ENCODE measurements at regions not wholly inside any gene's neighbourhood (a gene's known extent, or its start where the extent isn't known, plus 50 kb on each side); places are given as distances from the start of the nearest gene placed in this dataset.

DNA sequence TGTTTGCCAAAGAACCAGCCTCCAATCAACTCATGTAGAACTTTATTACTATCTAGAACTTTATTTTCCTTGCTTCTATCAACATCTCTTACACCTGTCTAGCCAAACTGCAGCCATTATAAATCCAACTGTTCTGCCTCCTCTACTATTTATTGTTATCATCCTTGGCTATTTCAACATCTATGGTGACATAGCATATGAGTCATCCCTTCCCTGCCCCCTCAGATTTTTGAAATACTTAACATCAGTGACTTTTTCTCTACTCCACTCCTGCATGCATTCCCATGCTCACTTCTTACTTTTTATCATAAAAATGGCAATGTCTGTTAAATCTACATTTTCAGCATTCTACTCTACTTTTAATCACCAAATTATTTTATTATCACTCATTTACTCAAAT is 544.9 kb upstream of the NEGR1 start:
- Mint-ChIP-seq H3K27me3 (ENCODE audit: low read depth) (no peaks in the 10 kb centered on the region), H3K4me3 (no peak overlapping the region), H3K9me3 (peaks cover 16% of the 10 kb centered on the region), H3K36me3 (ENCODE audit: low read depth) (no peaks in the 10 kb centered on the region), H3K4me1 (ENCODE audit: low read depth) (no peaks in the 10 kb centered on the region), H3K27ac (no peak overlapping the region)
- intact Hi-C loops (cut with micrococcal nuclease), result no loop called here
- CTCF ChIA-PET, result no interaction called here
- DNase-seq, result no peak

DNA sequence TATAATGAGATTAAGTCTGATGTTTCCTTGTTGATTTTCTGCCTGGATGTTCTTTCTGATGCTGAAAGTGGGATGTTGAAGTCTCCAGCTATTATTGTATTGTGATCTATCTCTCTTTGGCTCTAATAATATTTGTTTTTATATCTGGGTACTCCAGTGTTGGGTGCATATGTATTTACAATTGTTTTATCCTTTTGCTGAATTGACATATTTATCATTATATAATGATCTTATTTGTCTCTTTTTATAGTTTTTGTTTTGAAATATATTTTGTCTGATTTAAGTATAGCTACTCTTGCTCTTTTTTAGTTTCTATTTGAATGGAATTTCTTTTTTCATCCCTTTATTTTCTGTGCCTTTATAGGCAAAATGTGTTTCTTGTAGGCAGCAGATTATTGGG is 522.2 kb upstream of the NEGR1 start:
- intact Hi-C loops (cut with micrococcal nuclease), result no loop called here
- no peak overlapping the region for H3K4me3 Mint-ChIP-seq
- H3K9me3 Mint-ChIP-seq, result peaks cover 10% of the 10 kb centered on the region
- no peaks in the 10 kb centered on the region for H3K4me1 Mint-ChIP-seq (ENCODE audit: low read depth)
- H3K36me3 Mint-ChIP-seq (ENCODE audit: low read depth), result no peaks in the 10 kb centered on the region
- CTCF ChIA-PET, result no interaction called here
- H3K27me3 Mint-ChIP-seq (ENCODE audit: low read depth), result no peaks in the 10 kb centered on the region
- no peak overlapping the region for H3K27ac Mint-ChIP-seq
- DNase-seq, result no peak

DNA sequence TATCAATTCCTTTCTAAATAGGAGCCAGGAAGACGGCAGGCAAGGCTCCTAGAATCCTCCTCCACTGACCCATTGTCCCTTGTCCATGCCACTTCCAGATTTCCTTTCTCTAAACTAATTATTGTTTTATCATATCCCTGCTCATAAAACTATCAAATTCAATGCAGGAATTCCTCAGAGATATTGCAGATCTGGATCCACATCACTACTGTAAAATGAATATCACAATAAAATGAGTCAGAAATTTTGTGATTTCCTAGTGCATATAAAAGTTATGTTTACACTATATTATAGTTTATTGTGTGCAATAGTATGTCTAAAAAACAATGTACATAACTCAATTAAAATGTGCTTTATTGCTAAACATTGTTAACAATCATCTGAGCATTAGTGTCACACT is 498.7 kb upstream of the NEGR1 start:
- no peaks in the 10 kb centered on the region for H3K36me3 Mint-ChIP-seq (ENCODE audit: low read depth)

DNA sequence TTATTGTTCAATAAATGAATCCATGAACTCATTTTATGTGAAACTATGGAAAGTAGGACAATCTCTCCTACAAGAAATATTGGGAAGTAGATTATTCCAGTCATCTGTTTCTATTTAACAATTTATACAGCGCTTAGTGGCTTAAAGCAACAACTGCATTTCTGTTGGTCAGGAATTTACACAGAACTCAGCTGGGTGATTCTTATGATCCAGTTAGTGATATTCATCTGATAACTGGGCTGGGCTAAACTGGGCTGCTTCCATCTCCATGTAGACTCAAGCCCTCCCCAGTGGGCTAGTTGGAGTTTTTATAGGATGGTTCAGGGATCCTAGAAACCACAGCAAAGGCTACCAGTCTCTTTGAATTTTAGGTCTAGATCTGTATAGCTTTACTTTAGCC is 497.9 kb upstream of the NEGR1 start:
- peaks cover 3% of the 10 kb centered on the region for H3K9me3 Mint-ChIP-seq

More for the DNA sequence above, 498.7 kb upstream of the NEGR1 start:
- Mint-ChIP-seq H3K4me1 (ENCODE audit: low read depth) (no peaks in the 10 kb centered on the region), H3K9me3 (peaks cover 1% of the 10 kb centered on the region), H3K27ac (no peak overlapping the region), H3K4me3 (no peak overlapping the region), H3K27me3 (ENCODE audit: low read depth) (no peaks in the 10 kb centered on the region)
- DNase-seq, result no peak
- intact Hi-C loops (cut with micrococcal nuclease), result no loop called here
- CTCF ChIA-PET, result no interaction called here

DNA sequence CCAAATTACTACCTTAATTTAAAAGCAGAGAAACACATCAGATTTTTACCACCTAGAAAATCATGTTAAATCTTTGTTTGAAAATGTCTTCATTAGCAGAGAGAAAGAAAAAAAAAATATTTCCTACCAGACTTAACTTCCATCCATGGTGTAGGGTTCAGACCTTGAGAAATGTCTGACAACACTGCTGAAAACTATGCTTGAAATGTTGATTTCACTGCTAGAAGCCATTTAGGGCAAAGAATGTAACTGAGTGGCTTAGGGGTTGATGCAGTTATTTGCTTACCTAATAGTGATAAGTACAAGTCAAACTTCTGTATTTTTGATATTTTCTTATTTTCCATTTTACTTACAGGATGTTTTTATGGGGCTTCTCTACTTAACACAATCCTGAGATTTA is 495.6 kb upstream of the NEGR1 start:
- Mint-ChIP-seq H3K9me3 (peaks cover 6% of the 10 kb centered on the region), H3K4me1 (ENCODE audit: low read depth) (no peaks in the 10 kb centered on the region), H3K27me3 (ENCODE audit: low read depth) (no peaks in the 10 kb centered on the region), H3K4me3 (no peak overlapping the region), H3K36me3 (ENCODE audit: low read depth) (no peaks in the 10 kb centered on the region), H3K27ac (no peak overlapping the region)
- CTCF ChIA-PET, result no interaction called here
- intact Hi-C loops (cut with micrococcal nuclease), result no loop called here
- DNase-seq, result no peak

More for the DNA sequence above, 497.9 kb upstream of the NEGR1 start:
- intact Hi-C loops (cut with micrococcal nuclease), result no loop called here
- no peak for DNase-seq
- Mint-ChIP-seq H3K4me3 (no peak overlapping the region), H3K4me1 (ENCODE audit: low read depth) (no peaks in the 10 kb centered on the region), H3K36me3 (ENCODE audit: low read depth) (no peaks in the 10 kb centered on the region), H3K27ac (no peak overlapping the region), H3K27me3 (ENCODE audit: low read depth) (no peaks in the 10 kb centered on the region)
- CTCF ChIA-PET, result no interaction called here

DNA sequence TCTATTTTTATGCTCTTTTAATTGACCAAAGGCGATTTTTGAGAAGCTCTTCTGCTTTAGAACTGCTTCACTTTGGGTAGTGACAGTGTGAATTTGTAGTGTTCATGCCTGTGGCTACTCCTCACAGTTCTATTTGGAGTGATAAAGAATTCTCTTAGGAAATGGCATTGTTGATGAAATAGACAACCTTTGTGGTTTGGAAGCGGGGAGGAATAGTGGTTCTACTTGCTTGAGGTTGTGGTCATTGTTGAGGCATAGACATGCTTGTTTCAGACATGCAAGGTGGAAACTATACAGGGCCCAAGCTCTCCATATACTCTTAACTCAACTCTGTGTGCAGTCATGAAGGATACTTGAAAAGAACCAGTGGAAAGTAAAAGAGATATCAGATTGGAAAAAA is 481.1 kb upstream of the NEGR1 start:
- intact Hi-C loops (cut with micrococcal nuclease), result no loop called here
- H3K9me3 Mint-ChIP-seq, result no peaks in the 10 kb centered on the region
- H3K27ac Mint-ChIP-seq, result no peak overlapping the region
- no peaks in the 10 kb centered on the region for H3K4me1 Mint-ChIP-seq (ENCODE audit: low read depth)
- no peaks in the 10 kb centered on the region for H3K36me3 Mint-ChIP-seq (ENCODE audit: low read depth)
- H3K4me3 Mint-ChIP-seq, result no peak overlapping the region
- no peaks in the 10 kb centered on the region for H3K27me3 Mint-ChIP-seq (ENCODE audit: low read depth)
- CTCF ChIA-PET, result interaction anchor here (0.6 kb wide), 1 partner anchor 1804 kb away, joined by 3 read pairs; no protein-coding TSS in a partner anchor
- DNase-seq, result no peak

DNA sequence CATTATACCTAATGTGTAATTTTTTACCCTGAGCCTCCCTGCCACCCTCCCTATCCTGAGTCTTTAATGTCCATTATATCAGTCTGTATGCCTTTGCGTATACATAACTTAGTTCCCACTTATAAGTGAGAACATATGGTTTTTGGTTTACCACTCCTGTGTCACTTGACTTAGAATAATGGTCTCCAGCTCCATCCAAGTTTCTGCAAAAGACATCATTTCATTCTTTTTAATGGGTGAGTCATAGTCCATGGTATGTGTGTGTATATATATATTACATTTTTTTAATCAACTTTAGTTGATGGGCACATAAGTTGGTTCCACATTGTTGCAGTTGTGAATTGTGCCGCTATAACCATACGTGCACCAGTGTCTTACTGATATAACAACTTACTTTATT is 477.1 kb upstream of the NEGR1 start:
- no peak for DNase-seq
- Mint-ChIP-seq H3K9me3 (no peaks in the 10 kb centered on the region), H3K36me3 (ENCODE audit: low read depth) (no peaks in the 10 kb centered on the region), H3K4me3 (no peak overlapping the region), H3K27me3 (ENCODE audit: low read depth) (no peaks in the 10 kb centered on the region), H3K4me1 (ENCODE audit: low read depth) (no peaks in the 10 kb centered on the region), H3K27ac (no peak overlapping the region)
- CTCF ChIA-PET, result no interaction called here
- intact Hi-C loops (cut with micrococcal nuclease), result no loop called here

DNA sequence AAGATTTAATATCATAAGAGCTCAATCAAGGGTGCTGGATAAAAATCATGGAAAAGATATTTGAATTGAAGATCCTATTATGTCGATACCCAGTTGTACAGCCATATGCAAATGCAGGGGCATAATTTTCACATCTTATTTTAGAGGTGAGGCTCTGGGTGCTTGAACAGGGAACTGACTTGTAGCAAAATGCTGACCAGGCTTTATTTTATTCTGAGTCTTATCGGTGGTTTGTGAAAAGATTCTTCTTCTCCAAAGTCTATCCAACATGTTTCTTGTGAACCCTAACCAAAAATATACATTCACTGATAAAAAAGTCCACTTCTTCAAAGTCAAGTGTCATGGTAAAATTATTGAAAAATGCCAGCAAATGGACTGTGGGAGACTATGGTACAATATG is 475.5 kb upstream of the NEGR1 start:
- intact Hi-C loops (cut with micrococcal nuclease), result no loop called here
- Mint-ChIP-seq H3K9me3 (no peaks in the 10 kb centered on the region), H3K36me3 (ENCODE audit: low read depth) (no peaks in the 10 kb centered on the region), H3K4me1 (ENCODE audit: low read depth) (no peaks in the 10 kb centered on the region), H3K27ac (no peak overlapping the region), H3K4me3 (no peak overlapping the region), H3K27me3 (ENCODE audit: low read depth) (no peaks in the 10 kb centered on the region)
- DNase-seq, result no peak
- CTCF ChIA-PET, result no interaction called here

DNA sequence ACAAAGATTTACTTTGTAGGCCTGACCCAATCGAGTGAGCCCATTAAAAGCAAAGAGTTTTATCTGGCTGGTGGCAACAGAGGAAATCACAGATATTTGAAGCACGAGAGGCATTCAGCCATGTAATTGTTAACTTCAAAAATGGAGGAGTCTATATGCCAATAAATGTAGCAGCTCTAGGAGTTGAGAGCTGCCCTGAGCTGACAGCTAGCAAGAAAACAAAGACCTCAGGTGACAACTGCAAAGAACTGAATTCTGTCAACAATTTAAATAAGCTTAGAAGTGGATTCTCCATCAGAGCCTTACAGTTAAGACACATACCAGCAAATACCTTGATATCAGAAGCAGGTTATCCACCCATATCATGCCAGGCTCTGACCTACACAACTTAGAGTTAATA is 463.1 kb upstream of the NEGR1 start:
- CTCF ChIA-PET, result no interaction called here
- Mint-ChIP-seq H3K36me3 (ENCODE audit: low read depth) (no peaks in the 10 kb centered on the region), H3K27ac (no peak overlapping the region), H3K4me3 (no peak overlapping the region), H3K9me3 (peaks cover 2% of the 10 kb centered on the region), H3K4me1 (ENCODE audit: low read depth) (no peaks in the 10 kb centered on the region), H3K27me3 (ENCODE audit: low read depth) (no peaks in the 10 kb centered on the region)
- intact Hi-C loops (cut with micrococcal nuclease), result no loop called here
- DNase-seq, result no peak

DNA sequence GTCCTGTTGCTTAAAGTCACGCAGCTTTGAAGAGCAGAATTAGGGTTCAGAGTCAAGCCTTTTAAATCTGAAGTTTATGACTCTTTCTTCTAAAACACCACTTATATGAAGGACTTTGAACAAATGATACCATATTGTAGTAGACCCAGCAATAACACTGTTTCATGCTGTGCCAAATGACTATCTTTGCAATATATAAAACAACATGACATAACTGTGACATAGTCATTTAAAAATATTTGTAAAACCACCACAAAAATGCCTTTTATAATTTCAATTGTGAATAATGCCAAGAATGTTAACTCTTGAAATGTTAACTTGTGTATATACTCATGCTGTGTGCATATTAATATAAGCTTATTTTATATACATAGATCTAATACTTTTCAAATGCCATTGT is 452.1 kb upstream of the NEGR1 start:
- Mint-ChIP-seq H3K4me1 (ENCODE audit: low read depth) (no peaks in the 10 kb centered on the region), H3K27me3 (ENCODE audit: low read depth) (no peaks in the 10 kb centered on the region), H3K4me3 (no peak overlapping the region), H3K36me3 (ENCODE audit: low read depth) (no peaks in the 10 kb centered on the region), H3K27ac (no peak overlapping the region), H3K9me3 (peaks cover 16% of the 10 kb centered on the region)
- intact Hi-C loops (cut with micrococcal nuclease), result no loop called here
- CTCF ChIA-PET, result interaction anchor here (0.9 kb wide), 1 partner anchor 105 kb away, joined by 3 read pairs; no protein-coding TSS in a partner anchor
- DNase-seq, result no peak

DNA sequence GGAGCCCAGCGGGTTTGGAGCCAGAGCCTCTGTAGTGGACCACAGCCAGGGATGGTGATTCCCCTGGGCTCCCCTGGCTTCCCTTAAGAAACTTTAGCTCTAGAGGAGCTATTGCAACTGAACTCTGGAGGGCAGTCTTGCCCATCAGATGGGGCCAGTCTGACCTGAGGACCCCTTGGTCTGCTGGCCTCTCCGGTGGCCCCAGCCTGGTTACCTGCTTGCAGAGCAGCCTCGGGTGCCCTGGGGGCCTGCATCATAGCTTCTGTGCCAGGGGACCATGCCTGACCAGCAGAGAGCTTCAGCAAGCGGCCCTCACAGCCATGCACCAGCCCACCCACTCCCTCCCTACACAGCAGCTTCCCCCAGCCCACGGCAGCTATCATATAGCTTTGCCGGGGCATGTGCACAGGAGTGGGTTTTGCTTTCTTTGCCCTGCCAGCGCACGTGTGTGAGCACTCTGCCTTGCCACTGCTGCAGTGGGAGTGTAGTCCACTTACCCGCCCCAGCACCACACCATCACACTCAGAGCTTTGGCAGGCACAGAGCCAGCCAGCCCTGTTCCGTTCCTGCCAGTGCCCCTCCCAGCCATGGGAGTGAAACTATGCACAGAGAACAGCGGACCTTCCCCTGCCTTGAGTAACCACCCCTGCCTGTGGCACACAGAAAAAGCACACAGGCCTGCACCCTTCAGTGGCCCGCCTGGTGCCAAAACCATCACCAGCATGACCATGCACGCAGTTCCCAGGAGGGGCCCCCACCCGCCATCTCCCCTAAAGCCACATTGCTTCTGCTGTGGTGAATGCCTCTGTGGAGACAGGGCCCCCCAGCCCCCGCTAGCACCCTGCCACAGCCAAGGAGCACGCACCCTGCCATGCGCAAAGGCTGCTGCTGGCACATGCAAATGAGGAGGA is 442.9 kb upstream of the NEGR1 start:
- H3K9me3 Mint-ChIP-seq, result peaks cover 2% of the 10 kb centered on the region

DNA sequence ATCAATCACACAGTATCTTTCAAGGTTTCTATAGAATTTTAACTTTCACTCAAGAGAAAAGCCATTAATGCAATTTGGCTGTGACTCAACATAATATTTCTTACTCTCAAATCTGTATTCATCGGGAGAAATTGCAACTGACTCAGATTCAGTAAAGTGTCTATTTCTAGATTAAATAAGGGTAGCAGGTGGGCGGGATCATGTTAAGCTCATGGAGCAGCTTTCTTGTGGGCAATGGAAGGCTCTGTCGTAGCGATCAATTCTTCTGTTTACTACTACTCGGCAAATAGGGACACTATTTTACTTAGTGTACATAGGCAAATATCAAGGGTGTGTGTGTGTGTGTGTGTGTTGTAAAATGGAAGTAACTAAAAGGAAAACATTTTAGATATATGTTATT is 423.6 kb upstream of the NEGR1 start:
- Mint-ChIP-seq H3K27me3 (ENCODE audit: low read depth) (no peaks in the 10 kb centered on the region), H3K27ac (no peak overlapping the region), H3K4me1 (ENCODE audit: low read depth) (no peaks in the 10 kb centered on the region), H3K4me3 (no peak overlapping the region), H3K36me3 (ENCODE audit: low read depth) (no peaks in the 10 kb centered on the region), H3K9me3 (peaks cover 1% of the 10 kb centered on the region)
- CTCF ChIA-PET, result no interaction called here
- DNase-seq, result no peak
- intact Hi-C loops (cut with micrococcal nuclease), result no loop called here

More for the DNA sequence above, 442.9 kb upstream of the NEGR1 start:
- CTCF ChIA-PET, result no interaction called here
- Mint-ChIP-seq H3K27me3 (ENCODE audit: low read depth) (no peaks in the 10 kb centered on the region), H3K4me1 (ENCODE audit: low read depth) (no peaks in the 10 kb centered on the region), H3K4me3 (no peak overlapping the region), H3K27ac (no peak overlapping the region), H3K36me3 (ENCODE audit: low read depth) (no peaks in the 10 kb centered on the region)
- intact Hi-C loops (cut with micrococcal nuclease), result no loop called here
- DNase-seq, result no peak

DNA sequence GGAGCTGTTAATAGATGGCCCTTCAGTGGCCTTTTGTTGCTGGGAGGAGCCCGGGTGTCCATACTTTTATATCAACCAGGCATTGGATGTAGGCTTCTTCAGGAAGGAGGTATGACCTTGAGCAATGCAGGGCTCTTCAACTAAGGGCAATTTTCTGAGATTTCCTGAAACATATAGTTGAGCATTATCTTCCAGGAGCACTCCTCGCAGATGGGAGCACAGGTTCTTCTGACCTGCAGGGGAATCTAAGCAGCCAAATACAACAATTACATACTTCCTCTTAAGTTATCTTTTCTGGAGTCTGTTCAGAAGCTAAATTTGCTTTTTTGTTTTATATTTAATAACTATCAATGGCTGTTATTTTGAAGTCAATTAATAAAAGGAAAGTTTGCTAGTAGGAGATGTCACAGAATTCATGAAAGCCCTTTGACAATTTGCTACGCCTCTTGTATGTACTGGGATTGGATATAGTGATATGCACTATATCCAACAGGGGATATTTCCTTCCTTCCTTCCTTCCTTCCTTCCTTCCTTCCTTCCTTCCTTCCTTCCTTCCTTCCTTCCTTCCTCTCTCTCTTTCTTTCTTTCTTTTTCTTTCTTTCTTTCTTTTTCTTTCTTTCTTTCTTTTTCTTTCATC is 422.6 kb upstream of the NEGR1 start:
- CTCF ChIA-PET, result no interaction called here
- no peaks in the 10 kb centered on the region for H3K36me3 Mint-ChIP-seq (ENCODE audit: low read depth)

More for the DNA sequence above, 422.6 kb upstream of the NEGR1 start:
- no peak overlapping the region for H3K27ac Mint-ChIP-seq
- DNase-seq, result no peak
- no peaks in the 10 kb centered on the region for H3K27me3 Mint-ChIP-seq (ENCODE audit: low read depth)
- no peak overlapping the region for H3K4me3 Mint-ChIP-seq
- H3K9me3 Mint-ChIP-seq, result peaks cover 1% of the 10 kb centered on the region
- H3K4me1 Mint-ChIP-seq (ENCODE audit: low read depth), result no peaks in the 10 kb centered on the region
- intact Hi-C loops (cut with micrococcal nuclease), result no loop called here

Measured in activated naive CD4-positive, alpha-beta T cell treated with anti-CD3 and anti-CD28 coated beads for 36 hours (primary cell).